ENCODE measurements at regions not wholly inside any gene's neighbourhood (a gene's known extent, or its start where the extent isn't known, plus 50 kb on each side); places are given as distances from the start of the nearest gene placed in this dataset.
"Not testable (repeated sequence)": the region's sequence is repeated elsewhere in the genome, so short reads cannot be mapped to it uniquely, and the experiment has no call there.

DNA sequence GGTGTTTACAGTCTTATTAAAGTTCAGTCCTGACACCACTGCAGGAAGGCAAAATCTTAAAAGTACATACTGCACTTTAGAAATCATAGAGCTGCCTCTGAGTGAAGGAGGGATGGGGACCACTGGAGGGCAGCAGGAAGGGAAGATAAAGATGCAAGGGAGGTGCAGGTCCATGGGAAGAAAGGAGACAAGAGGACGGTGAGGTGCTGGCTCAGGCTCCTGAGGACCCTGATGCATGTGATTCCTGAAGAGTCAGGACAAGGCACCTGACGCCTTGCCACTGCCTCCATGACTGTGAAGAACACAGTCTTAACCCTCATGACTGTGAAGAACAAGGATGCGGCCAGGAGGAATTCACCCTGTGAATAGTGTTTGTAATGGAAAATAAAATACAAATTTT, 116.2 kb upstream of the NPAS2 start:
- in situ Hi-C loops (cut with HindIII; ENCODE audit: low sequenced_read_pairs): no loop called here
- H3K4me3 ChIP-seq (ENCODE audit: low read depth, low read length): no peak overlapping the region
- DNase-seq (ENCODE audit: low read depth, low spot score): no peak
- TF ChIP-seq, protein P1, sequence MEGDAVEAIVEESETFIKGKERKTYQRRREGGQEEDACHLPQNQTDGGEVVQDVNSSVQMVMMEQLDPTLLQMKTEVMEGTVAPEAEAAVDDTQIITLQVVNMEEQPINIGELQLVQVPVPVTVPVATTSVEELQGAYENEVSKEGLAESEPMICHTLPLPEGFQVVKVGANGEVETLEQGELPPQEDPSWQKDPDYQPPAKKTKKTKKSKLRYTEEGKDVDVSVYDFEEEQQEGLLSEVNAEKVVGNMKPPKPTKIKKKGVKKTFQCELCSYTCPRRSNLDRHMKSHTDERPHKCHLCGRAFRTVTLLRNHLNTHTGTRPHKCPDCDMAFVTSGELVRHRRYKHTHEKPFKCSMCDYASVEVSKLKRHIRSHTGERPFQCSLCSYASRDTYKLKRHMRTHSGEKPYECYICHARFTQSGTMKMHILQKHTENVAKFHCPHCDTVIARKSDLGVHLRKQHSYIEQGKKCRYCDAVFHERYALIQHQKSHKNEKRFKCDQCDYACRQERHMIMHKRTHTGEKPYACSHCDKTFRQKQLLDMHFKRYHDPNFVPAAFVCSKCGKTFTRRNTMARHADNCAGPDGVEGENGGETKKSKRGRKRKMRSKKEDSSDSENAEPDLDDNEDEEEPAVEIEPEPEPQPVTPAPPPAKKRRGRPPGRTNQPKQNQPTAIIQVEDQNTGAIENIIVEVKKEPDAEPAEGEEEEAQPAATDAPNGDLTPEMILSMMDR (IDR thresholded peaks at IDR 0.05; ENCODE audit: low read depth, low read length): no peak

DNA sequence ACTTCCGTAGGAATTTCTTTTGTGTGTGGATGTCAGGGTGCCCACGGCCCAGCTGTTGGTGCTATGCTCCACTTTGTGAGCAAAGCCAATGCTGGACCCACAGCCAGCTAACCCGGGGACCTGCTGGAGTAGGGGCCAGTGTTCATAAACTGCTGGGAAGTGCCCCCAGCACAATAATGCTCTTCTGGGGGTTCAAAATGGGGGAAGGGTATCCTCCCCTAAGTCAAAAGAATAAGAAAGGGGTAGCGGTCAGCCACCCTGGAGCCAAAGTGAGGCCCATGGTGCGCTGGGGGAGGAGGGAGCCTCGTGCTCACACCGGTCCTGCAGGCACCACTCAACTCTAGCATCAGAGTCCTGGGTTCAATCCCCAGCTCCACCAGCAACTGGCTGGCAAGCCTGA, 115.8 kb upstream of the NPAS2 start:
- DNase-seq (ENCODE audit: low read depth, low spot score): no peak
- TF ChIP-seq, protein P1 (IDR thresholded peaks at IDR 0.05; ENCODE audit: low read depth, low read length): no peak
- in situ Hi-C loops (cut with HindIII; ENCODE audit: low sequenced_read_pairs): no loop called here
- no peak overlapping the region for H3K4me3 ChIP-seq (ENCODE audit: low read depth, low read length)

DNA sequence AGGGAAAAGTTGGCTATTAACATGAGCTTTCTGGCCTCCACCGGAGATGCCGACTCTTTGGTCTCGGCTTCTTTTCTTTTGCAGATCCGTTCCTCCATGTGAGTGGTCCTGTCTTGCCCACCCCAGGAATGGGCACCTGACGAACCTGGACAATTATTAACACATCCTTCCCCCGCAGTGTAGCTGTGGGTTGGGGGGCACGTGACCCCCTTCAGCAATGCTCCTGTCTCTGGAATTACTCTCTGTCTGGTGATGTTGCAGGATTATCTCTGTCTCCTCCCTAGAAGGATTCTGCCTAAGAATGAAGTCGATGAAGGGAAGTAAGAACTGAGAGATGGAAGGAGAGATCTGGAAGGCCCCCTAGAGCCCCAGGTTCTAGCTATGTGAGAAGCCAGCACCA, 115.2 kb upstream of the NPAS2 start:
- TF ChIP-seq, protein P1 (IDR thresholded peaks at IDR 0.05; ENCODE audit: low read depth, low read length): no peak
- no peak overlapping the region for H3K4me3 ChIP-seq (ENCODE audit: low read depth, low read length)
- DNase-seq (ENCODE audit: low read depth, low spot score): no peak
- in situ Hi-C loops (cut with HindIII; ENCODE audit: low sequenced_read_pairs): no loop called here

DNA sequence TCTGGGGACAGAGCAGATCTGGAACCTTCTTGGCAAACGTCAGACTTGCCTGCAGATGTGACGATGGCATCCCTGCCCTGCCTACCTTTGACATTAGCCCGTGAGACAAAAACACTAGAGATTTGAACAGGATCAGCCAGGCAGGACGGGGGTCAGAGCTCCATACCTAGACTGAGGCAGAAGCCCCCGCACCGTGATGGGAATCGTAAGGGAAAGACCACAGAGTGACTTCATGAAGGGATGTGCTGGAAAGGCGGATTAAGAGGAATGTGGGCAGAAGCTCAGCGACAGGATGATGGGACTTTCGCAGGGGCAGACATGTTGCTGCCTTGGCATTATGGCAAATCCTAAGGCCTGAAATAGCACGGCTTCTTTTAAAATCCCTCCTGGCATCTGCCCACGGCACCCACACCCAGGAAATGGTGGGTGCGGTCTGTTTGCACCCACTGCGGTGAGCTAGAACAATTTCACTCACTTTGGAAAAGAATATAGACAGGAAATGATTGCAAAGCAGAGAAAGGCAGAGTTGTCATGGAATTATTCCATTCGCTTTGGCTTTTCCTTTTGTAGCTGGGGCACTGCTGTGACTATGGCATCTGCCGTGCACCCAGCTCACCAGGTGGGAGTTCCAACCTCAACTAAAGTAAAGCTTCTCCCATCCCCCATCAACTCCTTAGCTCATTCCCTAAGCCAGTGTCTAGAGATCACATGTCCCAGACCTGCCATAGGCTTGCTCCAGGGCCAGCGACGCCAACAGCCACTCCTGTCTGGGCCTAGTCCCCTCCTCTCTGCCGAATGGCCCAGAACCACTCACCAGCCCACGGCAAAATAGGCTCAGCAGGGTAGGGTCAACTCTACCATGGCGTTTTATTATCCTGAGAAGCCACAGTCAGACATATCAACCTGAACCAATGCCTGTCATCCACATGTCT, 112.7 kb upstream of the NPAS2 start:
- TF ChIP-seq, protein P1 (IDR thresholded peaks at IDR 0.05; ENCODE audit: low read depth, low read length): no peak
- no peak overlapping the region for H3K4me3 ChIP-seq (ENCODE audit: low read depth, low read length)
- in situ Hi-C loops (cut with HindIII; ENCODE audit: low sequenced_read_pairs): no loop called here
- DNase-seq (ENCODE audit: low read depth, low spot score): no peak

DNA sequence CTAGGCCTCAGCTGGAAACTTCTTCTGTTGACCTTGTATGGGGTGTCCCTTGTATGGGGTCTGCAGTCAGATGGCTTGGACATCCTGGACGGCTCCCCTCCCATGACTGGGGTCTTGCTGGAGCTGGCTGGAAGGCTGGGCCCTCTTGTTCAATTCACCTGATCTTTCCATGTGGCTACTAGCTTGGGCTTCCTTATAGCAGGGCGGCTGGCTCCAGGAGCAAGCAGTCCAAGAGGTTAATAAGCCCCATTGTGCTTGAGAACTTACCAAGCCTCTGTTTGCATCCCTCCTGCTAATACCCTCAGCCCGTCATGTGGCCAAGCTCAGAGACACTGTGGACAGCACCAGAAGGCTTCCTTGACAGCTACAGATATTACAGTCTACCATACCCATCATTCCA, 111.6 kb upstream of the NPAS2 start:
- TF ChIP-seq, protein P1 (IDR thresholded peaks at IDR 0.05; ENCODE audit: low read depth, low read length): no peak
- in situ Hi-C loops (cut with HindIII; ENCODE audit: low sequenced_read_pairs): no loop called here
- H3K4me3 ChIP-seq (ENCODE audit: low read depth, low read length): no peak overlapping the region
- DNase-seq (ENCODE audit: low read depth, low spot score): no peak

DNA sequence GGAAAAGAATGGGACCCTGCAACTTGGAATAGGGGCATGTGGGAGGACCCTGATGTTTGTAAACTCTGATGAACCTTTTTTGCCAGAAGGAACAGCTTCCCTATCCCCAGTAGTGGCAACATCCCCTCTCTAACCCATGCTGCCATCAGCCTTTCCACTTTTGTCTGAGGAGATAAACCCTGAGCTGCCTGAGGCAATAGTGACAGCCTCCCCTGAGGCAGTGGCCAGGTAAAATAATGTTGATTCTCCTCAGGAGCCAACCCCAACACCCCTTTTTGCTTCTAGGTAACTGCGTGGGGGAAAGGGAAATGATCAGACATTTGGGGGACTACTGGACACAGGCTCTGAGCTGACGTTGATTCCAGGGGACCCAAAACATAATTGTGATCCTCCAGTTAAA, 106.8 kb upstream of the NPAS2 start:
- H3K4me3 ChIP-seq (ENCODE audit: low read depth, low read length): no peak overlapping the region
- no peak for DNase-seq (ENCODE audit: low read depth, low spot score)
- in situ Hi-C loops (cut with HindIII; ENCODE audit: low sequenced_read_pairs): no loop called here
- TF ChIP-seq, protein P1 (IDR thresholded peaks at IDR 0.05; ENCODE audit: low read depth, low read length): no peak

DNA sequence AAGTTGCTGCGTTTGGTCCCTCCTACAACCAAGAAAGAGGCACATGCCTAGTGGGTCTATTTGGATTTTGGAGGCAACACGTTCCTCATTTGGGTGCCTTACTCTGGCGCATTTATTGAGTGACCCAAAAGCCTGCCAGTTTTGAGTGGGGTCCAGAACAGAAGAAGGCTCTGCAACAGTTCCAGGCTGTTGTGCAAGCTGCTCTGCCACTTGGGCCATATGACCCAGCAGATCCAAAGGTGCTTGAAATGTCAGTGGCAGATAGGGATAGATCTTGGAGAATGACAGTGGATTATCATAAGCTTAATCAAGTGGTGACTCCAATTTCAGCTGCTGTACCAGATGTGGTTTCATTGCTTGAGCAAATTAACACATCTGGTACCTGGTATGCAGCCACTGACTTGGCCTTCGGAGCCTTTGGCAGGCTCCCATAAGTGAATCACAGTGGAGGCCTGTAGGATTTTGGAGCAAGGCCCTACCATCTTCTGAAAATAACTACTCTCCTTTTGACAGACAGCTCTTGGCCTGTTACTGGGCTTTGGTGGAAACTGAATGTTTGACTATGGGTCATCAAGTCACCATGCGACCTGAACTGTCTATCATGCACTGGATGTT, 105.4 kb upstream of the NPAS2 start:
- in situ Hi-C loops (cut with HindIII; ENCODE audit: low sequenced_read_pairs); DNase-seq (ENCODE audit: low read depth, low spot score); H3K4me3 ChIP-seq (ENCODE audit: low read depth, low read length): not testable (repeated sequence)

DNA sequence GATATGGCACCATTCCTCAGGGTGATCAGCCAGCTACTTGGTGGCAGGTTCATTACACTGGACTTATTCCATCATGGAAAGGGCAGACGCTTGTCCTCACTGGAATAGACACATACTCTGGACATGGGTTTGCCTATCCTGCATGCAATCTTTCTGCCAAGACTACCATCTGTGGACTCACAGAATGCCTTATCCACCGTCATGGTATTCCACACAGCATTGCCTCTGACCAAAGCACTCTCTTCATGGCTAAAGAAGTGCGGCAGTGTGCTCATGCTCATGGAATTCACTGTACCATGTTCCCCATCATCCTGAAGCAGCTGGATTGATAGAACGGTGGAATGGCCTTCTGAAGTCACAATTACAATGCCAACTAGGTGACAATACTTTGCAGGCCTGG, 104.1 kb upstream of the NPAS2 start:
- DNase-seq (ENCODE audit: low read depth, low spot score); H3K4me3 ChIP-seq (ENCODE audit: low read depth, low read length); in situ Hi-C loops (cut with HindIII; ENCODE audit: low sequenced_read_pairs): not testable (repeated sequence)

All from astrocyte of the spinal cord (primary cell).